Duodenal mucosa (tissue), 2 donors: ENCODE measurements at regions not wholly inside any gene's neighbourhood (a gene's known extent, or its start where the extent isn't known, plus 50 kb on each side); places are given as distances from the start of the nearest gene placed in this dataset.

Experiments
- H3K27ac ChIP-seq: one replicate; pipeline ENCODE4 v1.7.0; 2013; ENCODE audit warnings: low read depth, low read length
- H3K27me3 ChIP-seq, 2 donors: one replicate each; pipeline ENCODE4 v1.7.0; 2013; ENCODE audit warnings: low read length in 2 of 2, control low read depth in 1 of 2; ENCODE audit not compliant: insufficient read depth in 2 of 2, control insufficient read depth in 1 of 2
- H3K36me3 ChIP-seq, 2 donors: one replicate each; pipeline ENCODE4 v1.7.0; 2013; ENCODE audit warnings: low read length in 2 of 2, control low read depth in 1 of 2; ENCODE audit not compliant: insufficient read depth in 2 of 2, control insufficient read depth in 1 of 2
- H3K4me1 ChIP-seq, 2 donors: one replicate each; pipeline ENCODE4 v1.7.0; 2013; ENCODE audit warnings: low read length in 2 of 2, control low read depth in 1 of 2; ENCODE audit not compliant: insufficient read depth in 2 of 2, control insufficient read depth in 1 of 2
- H3K4me3 ChIP-seq, 2 donors: one replicate each; pipeline ENCODE4 v1.7.0; 2013; ENCODE audit warnings: low read length in 2 of 2, low read depth in 1 of 2
- H3K9ac ChIP-seq, 2 donors: one replicate each; pipeline ENCODE4 v1.7.0; 2013; ENCODE audit warnings: low read length in 2 of 2, low read depth in 1 of 2
- H3K9me3 ChIP-seq, 2 donors: one replicate each; pipeline ENCODE4 v1.7.0; 2013; ENCODE audit warnings: low read length in 2 of 2, control low read depth in 1 of 2; ENCODE audit not compliant: control insufficient read depth in 1 of 2

DNA sequence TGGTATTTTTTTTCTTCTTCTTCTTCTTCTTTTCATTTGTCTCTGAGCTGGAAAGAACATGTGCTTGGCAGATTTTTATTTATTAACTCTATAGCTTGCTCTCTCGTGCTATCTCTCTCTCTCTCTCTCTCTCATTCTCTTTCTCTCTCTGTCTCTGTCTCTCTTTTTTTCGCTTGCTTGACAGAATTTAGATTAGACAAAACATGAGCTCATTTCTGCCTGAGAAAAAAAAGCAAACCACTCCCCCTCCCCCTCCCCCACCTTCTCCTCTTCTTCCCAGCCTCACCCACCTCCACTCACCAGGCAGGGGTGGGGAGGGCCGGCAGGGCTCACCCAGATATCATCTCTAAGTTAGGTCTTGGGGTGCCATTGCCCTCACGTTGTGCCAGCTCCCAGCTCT lies 81.5 kb downstream of the PJA1 start:
- Histone ChIP-seq H3K27me3 (no peaks in the 10 kb centered on the region), H3K27ac (no peak overlapping the region), H3K36me3 (no peaks in the 10 kb centered on the region), H3K4me3 (no peak overlapping the region), H3K9ac (no peak overlapping the region), H3K9me3 (no peaks in the 10 kb centered on the region), H3K4me1 (no peaks in the 10 kb centered on the region)

DNA sequence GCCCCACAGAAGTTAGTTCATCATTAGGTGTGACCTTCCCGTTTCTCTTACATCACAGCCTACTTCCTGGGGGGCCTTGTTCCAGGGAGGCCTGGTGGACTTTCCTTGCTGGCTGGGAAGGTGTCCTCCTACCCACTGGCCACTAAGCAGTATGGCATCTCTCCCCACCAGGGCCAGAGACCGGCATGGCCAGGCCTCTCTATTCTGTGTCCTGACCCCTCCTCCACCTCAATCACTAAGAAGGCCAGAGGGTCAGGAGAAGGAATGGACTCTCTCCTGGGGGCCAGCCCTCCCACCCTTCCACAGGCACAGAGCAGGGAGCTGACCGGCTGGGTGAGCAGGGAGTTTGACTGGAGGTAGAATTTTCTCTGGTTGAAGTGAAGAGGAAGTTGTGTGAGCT lies 81.9 kb downstream of the PJA1 start:
- Histone ChIP-seq H3K9ac (no peak overlapping the region), H3K27ac (no peak overlapping the region), H3K4me3 (no peak overlapping the region), H3K36me3 (no peaks in the 10 kb centered on the region), H3K4me1 (no peaks in the 10 kb centered on the region), H3K9me3 (no peaks in the 10 kb centered on the region), H3K27me3 (no peaks in the 10 kb centered on the region)

DNA sequence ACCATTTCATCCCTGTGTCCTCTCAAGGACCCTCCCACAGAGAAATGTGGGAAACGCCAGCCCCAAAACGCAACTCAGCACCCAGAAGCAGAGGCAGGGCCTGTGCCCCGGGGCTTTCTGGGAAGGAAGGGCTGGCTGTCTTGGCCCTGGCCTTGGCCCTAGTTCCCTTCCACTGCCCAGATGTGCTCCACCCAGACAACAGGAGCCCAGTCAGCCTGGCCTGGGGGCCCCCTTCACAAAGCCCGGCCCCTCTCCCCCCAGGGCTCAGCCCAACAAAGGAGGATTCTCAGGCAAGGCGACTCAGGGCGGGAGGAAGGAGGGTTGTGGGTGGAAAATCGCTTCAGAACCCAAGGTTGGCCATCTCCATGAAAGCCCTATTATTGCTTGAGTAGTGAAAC lies 82.5 kb downstream of the PJA1 start:
- Histone ChIP-seq H3K36me3 (no peaks in the 10 kb centered on the region), H3K9me3 (no peaks in the 10 kb centered on the region), H3K4me1 (no peaks in the 10 kb centered on the region), H3K27me3 (no peaks in the 10 kb centered on the region), H3K27ac (no peak overlapping the region), H3K4me3 (no peak overlapping the region), H3K9ac (no peak overlapping the region)

DNA sequence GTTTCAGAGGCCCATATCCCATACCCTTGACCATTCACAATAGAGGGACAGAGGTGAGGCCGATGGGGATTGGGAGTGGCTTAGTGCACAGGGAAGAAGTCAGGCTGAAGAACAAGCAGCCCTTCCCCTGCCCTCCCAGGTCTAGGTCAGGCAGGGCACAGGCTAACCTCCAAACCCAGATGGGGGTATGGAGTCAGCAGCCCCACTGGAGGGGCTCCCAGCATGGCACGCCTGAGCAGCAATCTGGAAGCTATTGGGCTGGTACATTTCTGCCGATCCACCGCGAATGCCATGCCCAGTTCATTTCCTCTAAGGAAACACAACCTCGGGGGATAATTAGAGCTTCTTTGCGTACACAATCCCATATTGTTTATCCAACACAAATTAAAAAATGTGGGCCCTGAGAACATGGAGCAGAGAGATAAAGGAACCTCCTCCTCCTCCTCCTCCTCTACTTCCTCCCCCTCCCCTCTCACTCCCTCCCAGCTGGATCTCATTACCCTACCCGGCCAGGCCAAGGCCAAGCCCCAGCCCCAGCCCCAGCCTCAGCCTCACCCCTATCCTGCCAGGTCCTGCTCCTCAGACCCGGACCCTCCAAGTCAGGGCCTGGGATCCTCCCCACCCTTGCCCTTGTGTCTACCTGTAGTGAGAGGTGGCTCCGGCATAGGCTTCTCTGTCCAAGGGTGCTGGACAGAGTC lies 83.0 kb downstream of the PJA1 start:
- no peak overlapping the region for H3K4me3 ChIP-seq
- no peak overlapping the region for H3K9ac ChIP-seq
- H3K4me1 ChIP-seq = no peaks in the 10 kb centered on the region
- H3K27me3 ChIP-seq = no peaks in the 10 kb centered on the region
- no peaks in the 10 kb centered on the region for H3K9me3 ChIP-seq
- H3K27ac ChIP-seq = no peak overlapping the region
- no peaks in the 10 kb centered on the region for H3K36me3 ChIP-seq

DNA sequence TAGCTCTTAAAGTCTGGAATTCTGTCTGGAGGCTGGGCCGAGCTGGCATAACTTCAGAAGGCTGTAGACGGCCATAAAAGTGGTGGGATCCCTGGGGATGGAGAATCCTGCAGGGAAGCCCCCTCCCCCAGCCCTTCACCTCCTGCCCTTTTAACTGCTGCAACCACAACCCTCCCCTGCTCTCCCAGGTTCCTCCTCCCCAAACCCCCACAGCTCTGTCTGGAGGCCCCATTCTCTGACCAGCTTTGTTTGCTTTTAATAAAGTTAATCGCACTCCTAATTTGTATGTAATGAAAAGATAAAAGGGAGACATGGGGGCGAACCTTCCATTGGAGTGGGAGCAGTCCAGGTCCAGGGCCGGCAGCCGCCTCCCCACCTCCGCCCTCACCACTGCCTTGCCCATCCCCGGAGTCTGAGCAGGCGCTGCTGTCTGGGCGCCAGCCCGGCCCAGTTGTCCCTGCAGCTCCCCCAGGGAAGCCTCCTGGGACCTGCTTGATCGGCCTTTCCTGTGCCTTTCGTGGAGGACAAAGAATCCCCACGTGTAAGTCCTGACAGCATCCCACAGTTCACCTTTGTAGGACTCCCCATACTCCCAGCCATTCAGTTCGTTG lies 84.3 kb downstream of the PJA1 start:
- no peaks in the 10 kb centered on the region for H3K27me3 ChIP-seq
- no peaks in the 10 kb centered on the region for H3K9me3 ChIP-seq
- H3K9ac ChIP-seq = no peak overlapping the region
- no peak overlapping the region for H3K4me3 ChIP-seq
- H3K4me1 ChIP-seq = no peaks in the 10 kb centered on the region
- H3K36me3 ChIP-seq = no peaks in the 10 kb centered on the region
- no peak overlapping the region for H3K27ac ChIP-seq

DNA sequence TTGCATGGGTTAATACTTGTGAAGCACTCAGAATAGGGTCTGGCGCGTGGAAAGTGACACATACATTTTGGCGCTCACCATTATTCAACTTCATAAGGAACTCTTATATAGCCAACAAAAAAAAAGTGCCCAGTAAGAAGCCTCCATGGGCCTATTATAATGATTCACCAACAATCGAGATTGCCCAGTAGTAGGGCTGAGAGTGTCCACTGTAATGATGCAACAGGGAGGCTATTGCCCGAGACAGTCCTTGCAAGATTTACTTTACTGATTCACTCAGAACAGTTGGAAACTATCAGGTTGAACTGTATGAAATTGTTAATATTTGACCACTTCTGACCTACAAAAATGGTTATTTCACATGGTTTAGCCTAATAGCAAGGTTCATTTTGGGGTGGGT lies 86.0 kb downstream of the PJA1 start:
- no peaks in the 10 kb centered on the region for H3K4me1 ChIP-seq
- no peak overlapping the region for H3K9ac ChIP-seq
- no peak overlapping the region for H3K27ac ChIP-seq
- H3K27me3 ChIP-seq = no peaks in the 10 kb centered on the region
- no peaks in the 10 kb centered on the region for H3K9me3 ChIP-seq
- no peak overlapping the region for H3K4me3 ChIP-seq
- H3K36me3 ChIP-seq = no peaks in the 10 kb centered on the region

DNA sequence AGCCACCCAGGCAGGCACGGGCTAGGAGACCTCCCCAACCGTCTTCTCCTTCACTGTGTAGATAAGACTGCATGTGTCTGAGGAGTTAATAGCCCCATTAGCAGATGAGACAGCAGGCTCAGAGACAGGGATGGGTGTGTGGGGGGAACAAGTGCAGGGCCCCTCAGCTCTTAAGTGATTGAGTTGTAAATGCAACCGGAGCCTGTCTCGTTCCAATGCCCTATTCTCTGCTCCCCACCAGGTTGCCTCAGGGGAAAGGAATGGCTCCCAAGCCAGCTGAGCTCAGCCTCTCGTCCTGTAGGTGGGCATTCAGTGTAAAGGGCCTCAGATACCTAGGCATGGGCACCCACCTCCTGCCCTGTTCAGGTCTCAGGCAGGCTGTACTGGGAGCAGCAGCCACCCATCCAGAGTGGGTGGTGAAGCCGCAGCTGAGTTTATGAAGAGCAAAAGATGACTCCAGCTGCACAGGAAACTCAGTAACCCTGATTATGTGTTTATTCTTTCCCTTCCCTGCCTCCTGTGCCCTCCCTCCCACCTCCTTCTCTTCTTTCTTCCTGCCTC lies 87.3 kb downstream of the PJA1 start:
- Histone ChIP-seq H3K36me3 (no peaks in the 10 kb centered on the region), H3K9me3 (no peaks in the 10 kb centered on the region), H3K4me1 (no peaks in the 10 kb centered on the region), H3K27me3 (no peaks in the 10 kb centered on the region), H3K4me3 (no peak overlapping the region), H3K27ac (no peak overlapping the region), H3K9ac (no peak overlapping the region)

DNA sequence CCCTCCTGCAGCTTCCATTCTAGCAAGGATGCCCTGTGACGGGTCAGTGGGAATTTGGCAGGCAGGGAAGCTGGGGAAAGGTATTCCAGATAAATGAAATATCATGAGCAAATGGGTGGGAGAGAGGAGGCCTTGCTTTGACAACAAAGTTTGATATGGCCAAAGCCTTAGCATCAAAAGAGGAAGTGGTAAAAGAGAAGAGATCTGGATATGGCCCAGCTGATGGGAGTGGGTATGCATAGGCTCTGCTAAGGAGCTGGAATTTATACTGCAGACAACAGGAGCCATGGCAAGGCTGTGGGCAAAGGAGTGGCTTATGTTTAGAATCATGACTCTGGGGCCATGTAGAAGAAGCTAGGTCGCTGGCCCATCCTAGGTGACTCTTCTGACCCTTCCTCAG lies 89.2 kb downstream of the PJA1 start:
- no peaks in the 10 kb centered on the region for H3K4me1 ChIP-seq
- no peaks in the 10 kb centered on the region for H3K9me3 ChIP-seq
- no peaks in the 10 kb centered on the region for H3K27me3 ChIP-seq
- no peaks in the 10 kb centered on the region for H3K36me3 ChIP-seq
- no peak overlapping the region for H3K9ac ChIP-seq
- no peak overlapping the region for H3K4me3 ChIP-seq
- no peak overlapping the region for H3K27ac ChIP-seq

DNA sequence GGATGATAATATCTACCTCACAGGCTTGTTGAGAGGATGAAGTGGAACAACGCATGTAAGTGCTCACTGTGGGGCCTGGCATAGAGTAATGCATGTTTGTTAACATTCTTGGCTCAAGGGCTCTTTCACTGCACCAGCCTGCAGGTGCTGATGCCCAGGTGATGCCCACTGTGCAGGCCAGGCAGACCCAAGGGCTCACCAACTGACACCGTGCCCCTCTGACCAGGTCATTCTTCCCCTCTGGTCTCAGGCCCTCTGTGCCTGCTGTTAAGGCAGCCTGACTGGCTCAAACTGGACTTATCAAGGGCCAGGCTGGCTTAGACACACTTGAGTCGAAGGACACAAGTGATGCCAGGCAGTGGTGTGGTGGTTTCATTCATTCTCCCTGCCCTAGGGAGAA lies 90.5 kb downstream of the PJA1 start:
- no peaks in the 10 kb centered on the region for H3K36me3 ChIP-seq
- no peaks in the 10 kb centered on the region for H3K27me3 ChIP-seq

DNA sequence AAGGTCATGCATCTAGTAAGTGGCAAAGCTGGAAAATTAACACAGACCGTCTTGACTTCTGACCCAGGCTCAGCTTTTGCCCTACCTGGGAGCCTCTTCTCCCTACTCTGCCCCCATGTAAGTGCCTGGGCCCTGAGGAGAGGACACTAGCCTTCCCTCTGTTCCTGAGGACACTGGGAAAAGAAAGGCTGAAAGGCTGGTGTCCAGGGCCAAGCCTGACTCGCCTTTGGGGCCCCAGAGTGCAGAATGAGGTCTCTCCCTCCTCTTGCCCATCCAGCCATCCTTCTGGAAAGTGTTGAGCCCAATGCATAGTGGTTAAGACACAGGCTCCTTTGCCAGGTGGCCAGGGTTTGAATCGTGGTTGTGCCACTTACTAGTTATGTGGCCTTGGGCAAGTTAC lies 91.5 kb downstream of the PJA1 start:
- Histone ChIP-seq H3K9ac (no peak overlapping the region), H3K4me1 (no peaks in the 10 kb centered on the region)

More for the DNA sequence above, 90.5 kb downstream of the PJA1 start:
- H3K9ac ChIP-seq = no peak overlapping the region
- no peaks in the 10 kb centered on the region for H3K9me3 ChIP-seq
- H3K4me1 ChIP-seq = no peaks in the 10 kb centered on the region
- no peak overlapping the region for H3K27ac ChIP-seq
- no peak overlapping the region for H3K4me3 ChIP-seq

More for the DNA sequence above, 91.5 kb downstream of the PJA1 start:
- H3K4me3 ChIP-seq = no peak overlapping the region
- H3K27ac ChIP-seq = no peak overlapping the region
- H3K36me3 ChIP-seq = no peaks in the 10 kb centered on the region
- no peaks in the 10 kb centered on the region for H3K27me3 ChIP-seq
- H3K9me3 ChIP-seq = no peaks in the 10 kb centered on the region
